ENCODE measurements at regions not wholly inside any gene's neighbourhood (a gene's known extent, or its start where the extent isn't known, plus 50 kb on each side); places are given as distances from the start of the nearest gene placed in this dataset.
A peak's percentile ranks its signal among the peaks of the same experiment; 100 is the strongest.
"Not testable (repeated sequence)": the region's sequence is repeated elsewhere in the genome, so short reads cannot be mapped to it uniquely, and the experiment has no call there.

GRCh38 chr12:131494741-131495524 is 216.0 kb upstream of the SFSWAP start:
- DNase-seq = no peak

DNA sequence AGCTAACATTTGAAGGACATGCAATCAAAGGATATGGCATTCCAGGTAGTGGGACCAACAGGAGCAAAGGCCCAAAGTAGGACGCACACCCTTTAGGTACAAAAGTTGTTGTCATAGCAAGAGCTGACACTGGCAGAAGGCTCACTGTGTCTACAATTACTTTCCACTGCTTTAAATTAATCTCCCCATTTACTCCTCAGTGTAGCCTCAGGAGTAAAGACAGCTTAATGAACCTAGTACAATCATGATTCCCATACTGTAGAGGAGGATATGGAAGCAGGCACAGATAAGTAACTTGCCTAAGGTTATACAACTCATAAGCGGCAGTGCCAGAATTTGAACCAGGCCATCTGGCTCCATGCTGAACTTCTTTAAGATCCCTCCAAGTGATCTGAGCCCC is 212.9 kb upstream of the SFSWAP start:
- DNase-seq = no peak

GRCh38 chr12:131499160-131499863 is 211.6 kb upstream of the SFSWAP start:
- no peak for DNase-seq

DNA sequence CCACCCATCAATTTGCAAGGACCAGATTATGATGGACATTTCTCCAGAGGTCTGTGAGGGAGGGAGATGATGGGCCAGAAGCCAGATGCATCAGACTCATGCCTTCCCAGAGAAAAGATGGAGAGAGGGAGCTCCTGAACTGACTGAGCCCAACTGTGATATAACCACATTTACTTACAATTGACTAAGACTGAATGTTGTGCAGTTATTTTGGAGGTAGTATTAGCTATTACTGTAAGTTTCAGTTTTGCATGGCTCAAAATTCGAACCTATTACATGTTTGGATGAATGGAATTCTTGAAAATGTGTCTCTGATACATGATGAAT is 211.1 kb upstream of the SFSWAP start:
- no peak for DNase-seq

DNA sequence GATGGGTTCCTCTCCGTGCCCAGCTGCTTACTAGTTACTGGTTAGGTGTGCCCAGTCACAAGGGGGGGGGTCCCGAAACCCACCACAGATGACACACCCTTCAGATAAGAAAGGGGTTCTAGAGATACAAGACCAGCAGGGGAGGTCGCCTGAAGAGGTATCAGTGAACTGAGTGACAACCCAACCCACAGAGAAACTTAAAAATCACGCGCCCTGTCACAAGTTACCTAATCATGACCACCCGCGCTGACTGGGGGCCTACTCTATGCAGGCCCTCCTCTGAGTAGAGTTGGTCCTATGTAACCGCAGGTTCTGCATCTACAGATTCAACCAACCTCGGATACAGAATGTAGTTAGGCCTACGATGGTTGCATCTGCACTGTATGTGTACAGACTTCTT is 210.3 kb upstream of the SFSWAP start:
- no peak for DNase-seq

GRCh38 chr12:131505561-131505960 is 205.3 kb upstream of the SFSWAP start:
- DNase-seq = no peak

- no peak for DNase-seq
Measured at GRCh38 chr12:131506426-131506825, 204.5 kb upstream of the SFSWAP start.

GRCh38 chr12:131507094-131507493 is 203.8 kb upstream of the SFSWAP start:
- no peak for DNase-seq

DNA sequence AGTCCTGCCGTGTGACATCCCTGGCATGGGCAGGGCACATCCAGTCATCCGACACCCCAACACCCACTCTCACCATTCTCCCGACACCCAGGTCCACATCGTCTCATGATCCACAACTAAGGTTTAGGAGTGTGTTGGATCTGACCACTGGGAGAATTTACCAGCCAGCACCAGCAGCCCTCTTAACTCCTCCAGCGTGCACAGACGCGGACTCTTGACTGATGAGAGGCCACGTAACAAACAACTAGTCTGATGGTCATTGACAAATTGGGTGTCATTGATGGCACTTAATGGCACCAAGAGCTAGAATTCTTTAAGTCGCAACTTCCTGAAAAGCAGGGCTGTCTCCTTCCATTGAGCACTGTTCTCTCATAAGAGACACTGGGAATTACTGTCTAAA is 203.0 kb upstream of the SFSWAP start:
- DNase-seq = no peak

GRCh38 chr12:131509701-131510100 is 201.2 kb upstream of the SFSWAP start:
- no peak for DNase-seq

- no peak for DNase-seq
Measured at GRCh38 chr12:131510431-131510830, 200.5 kb upstream of the SFSWAP start.

DNA sequence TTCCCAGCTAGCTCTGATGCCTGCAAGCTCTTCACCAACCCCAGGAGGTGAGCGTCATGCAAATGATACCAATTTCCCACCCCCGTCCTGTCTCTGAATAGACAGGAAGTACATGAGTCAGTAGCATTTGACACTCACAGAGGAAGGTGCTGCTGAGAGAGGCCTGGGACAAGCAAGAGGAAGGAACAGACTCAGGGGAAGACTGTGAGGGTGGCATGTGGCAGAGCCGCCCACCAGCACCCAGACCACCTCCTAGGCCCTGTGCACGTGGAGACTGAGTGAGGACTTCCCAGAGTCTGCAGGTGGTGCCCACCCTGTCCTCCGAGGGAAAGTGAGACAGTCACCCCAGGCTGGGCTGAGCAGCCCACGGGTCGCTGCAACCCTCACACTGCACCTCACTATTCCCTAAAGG is 199.5 kb upstream of the SFSWAP start:
- peak in 2 of 4 experiments; percentile 11 to 17 for DNase-seq

- DNase-seq = no peak
Measured at GRCh38 chr12:131511803-131512561, 198.9 kb upstream of the SFSWAP start.

DNA sequence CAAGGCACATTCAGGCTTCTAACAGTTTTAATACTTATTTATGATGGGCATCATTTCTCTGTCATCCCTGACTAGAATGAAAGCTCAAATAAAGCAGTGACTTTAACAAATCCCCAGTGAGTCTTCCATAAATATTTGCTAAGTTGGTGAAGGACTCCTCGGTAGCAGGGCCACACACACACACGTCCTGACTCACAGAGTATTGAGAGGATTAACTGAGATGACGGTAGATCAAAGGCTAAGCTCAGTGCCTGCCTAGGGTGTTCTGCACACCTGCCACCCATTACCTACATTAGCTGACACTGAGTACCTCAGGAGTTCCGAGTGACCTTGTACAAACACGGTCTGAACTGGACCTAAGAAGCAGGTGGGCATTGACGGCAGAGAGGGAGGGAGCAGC is 197.3 kb upstream of the SFSWAP start:
- DNase-seq = no peak

DNA sequence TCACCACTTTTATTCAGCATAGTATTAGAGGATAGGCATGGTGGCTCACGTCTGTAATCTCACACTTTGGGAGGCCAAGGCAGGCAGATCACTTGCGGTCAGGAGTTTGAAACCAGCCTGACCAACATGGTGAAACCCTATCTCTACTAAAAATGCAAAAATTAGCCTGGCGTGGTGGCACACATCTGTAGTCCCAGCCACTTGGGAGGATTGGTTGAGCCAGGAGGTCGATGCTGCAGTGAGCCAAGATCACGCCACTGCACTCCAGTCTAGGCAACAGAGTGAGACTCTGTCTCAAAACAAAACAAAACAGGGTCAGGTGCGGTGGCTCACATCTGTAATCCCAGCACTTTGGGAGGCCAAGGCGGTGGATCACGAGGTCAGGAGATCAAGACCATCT is 190.3 kb upstream of the SFSWAP start:
- DNase-seq = not testable (repeated sequence)

GRCh38 chr12:131521326-131521725 is 189.6 kb upstream of the SFSWAP start:
- no peak for DNase-seq

DNA sequence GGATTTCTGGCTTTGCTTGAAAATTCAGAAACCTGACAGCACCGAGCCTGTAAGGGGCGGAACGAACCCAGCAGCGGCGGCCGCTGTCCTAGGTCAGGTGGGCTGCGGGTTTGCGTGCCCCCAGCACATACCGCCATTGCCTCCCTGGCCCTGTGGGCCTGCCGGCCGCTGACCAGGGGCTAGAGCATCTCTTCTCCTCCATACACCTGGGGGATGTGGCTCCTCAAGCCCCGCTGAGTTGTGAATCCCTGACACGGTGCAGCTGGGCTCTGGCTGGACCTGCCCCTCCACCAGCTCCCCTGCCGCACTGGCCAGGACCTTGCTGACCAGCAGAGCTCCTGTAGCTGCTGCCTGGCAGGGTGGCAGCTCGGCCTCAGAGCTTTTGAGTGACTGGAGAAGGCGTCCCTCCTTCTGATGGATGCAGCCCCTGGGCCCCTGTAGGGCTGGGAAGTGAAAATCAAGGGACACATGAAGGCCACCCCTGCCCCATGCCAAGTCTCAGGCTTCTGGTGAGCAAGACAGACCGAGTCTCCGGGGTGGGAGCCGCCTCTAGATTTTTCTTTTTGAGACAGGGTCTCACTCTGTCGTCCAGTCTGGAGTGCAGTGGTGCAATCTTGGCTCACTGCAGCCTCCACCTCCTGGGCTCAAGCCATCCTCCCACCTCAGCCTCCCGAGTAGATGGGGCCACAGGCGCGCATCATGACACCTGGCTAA is 184.9 kb upstream of the SFSWAP start:
- no peak for DNase-seq

- DNase-seq = no peak
Measured at GRCh38 chr12:131527092-131527491, 183.8 kb upstream of the SFSWAP start.

GRCh38 chr12:131527736-131528135 is 183.2 kb upstream of the SFSWAP start:
- DNase-seq = no peak

GRCh38 chr12:131528144-131528543 is 182.7 kb upstream of the SFSWAP start:
- no peak for DNase-seq

DNA sequence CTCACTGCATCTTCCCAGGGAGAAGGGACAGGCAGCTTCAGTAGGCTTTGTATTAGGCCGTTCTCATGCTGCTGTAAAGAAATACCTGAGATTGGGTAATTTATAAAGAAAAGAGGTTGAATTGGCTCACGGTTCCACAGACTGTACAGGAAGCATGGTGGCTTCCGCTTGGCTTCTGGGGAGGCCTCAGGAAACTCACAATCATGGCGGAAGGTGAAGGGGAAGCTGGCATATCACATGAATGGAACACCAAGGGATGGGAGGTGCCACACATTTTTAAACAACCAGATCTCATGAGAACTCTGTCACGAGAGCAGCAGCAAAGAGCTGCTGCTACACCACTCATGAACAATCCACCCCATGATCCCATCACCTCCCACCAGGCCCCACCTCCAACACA is 182.2 kb upstream of the SFSWAP start:
- DNase-seq = no peak

DNA sequence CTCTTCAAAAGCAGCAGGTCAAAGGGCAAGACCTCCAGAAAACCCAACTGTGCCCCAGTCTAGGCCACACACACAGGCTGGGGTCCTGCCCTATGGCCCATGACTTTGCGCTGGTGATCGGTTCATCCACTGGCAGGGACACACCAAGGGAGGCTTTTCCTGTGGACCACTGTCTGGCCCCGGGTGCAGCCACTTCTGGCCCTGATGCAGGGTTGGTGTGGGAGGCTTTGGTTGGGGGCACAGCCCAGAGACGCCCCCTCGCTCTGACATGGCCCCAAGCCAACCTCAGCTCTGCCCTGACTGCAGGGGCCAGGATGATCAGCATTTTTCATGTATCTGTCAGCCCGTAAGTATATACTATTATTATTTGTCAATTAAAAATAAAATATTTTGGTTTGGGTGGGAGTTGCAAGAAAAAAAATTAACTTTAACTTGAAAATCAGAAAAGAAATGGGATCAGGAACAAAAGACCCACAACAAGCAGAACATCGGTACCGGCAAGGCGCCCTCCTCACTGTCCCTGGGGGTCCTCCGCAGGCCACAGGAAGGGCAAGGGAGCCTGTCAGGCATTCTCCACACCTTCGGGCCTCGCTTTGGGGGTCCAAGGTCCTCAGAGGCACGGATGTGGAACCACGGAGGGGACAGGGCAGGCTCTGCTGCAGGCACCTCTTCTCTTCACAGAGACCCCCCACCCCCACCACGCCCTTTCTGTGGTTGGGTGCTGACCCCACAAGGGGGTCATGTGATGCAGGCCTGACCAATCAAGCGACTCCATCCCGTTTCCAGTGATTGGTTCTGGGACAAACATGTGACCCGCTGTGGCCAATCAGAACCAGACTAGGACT is 181.5 kb upstream of the SFSWAP start:
- no peak for DNase-seq

- no peak for DNase-seq
Measured at GRCh38 chr12:131530041-131530332, 180.9 kb upstream of the SFSWAP start.

Measured in activated naive CD4-positive, alpha-beta T cell (primary cell).